ENCODE measurements at regions not wholly inside any gene's neighbourhood (a gene's known extent, or its start where the extent isn't known, plus 50 kb on each side); places are given as distances from the start of the nearest gene placed in this dataset.

- no peaks in the 10 kb centered on the region for H3K27me3 ChIP-seq
- H3K27ac ChIP-seq = no peak overlapping the region
- no peaks in the 10 kb centered on the region for H3K4me1 ChIP-seq
- TF ChIP-seq POLR2A (IDR thresholded peaks at IDR 0.05) = no peak
- no peak overlapping the region for H3K4me3 ChIP-seq
- DNase-seq = no peak
- no peaks in the 10 kb centered on the region for H3K9me3 ChIP-seq
- intact Hi-C loops (cut with DNase I) = no loop called here
- no peaks in the 10 kb centered on the region for H3K36me3 ChIP-seq
- WGBS, 2 donors = 87 to 91% methylated on average over 4 of the region's 4 CpGs
These were observed 370.0 kb downstream of the PSAT1 start for GRCh38 chr9:78666818-78667414.

GRCh38 chr9:78668148-78668832 lies 371.4 kb downstream of the PSAT1 start:
- TF ChIP-seq POLR2AphosphoS5 (IDR thresholded peaks at IDR 0.05) (no peak), CTCF (IDR thresholded peaks at IDR 0.05) (no peak), POLR2A (IDR thresholded peaks at IDR 0.05) (no peak), EP300 (IDR thresholded peaks at IDR 0.05) (no peak)
- DNase-seq = no peak
- Histone ChIP-seq H3K4me1 (no peaks in the 10 kb centered on the region), H3K36me3 (no peaks in the 10 kb centered on the region), H3K27ac (no peak overlapping the region), H3K9me3 (no peaks in the 10 kb centered on the region), H3K27me3 (no peaks in the 10 kb centered on the region), H3K4me3 (no peak overlapping the region)
- 52 to 75% methylated on average over 4 of the region's 4 CpGs for WGBS, 2 donors
- intact Hi-C loops (cut with DNase I) = no loop called here

GRCh38 chr9:78669591-78669990 lies 372.7 kb downstream of the PSAT1 start:
- Histone ChIP-seq H3K4me3 (no peak overlapping the region), H3K27me3 (no peaks in the 10 kb centered on the region), H3K27ac (no peak overlapping the region), H3K36me3 (no peaks in the 10 kb centered on the region), H3K9me3 (no peaks in the 10 kb centered on the region), H3K4me1 (no peaks in the 10 kb centered on the region)
- intact Hi-C loops (cut with DNase I) = no loop called here
- no peak for TF ChIP-seq POLR2A (IDR thresholded peaks at IDR 0.05)
- no peak for TF ChIP-seq EP300 (IDR thresholded peaks at IDR 0.05)
- TF ChIP-seq POLR2AphosphoS5 (IDR thresholded peaks at IDR 0.05) = no peak
- no peak for TF ChIP-seq CTCF (IDR thresholded peaks at IDR 0.05)
- DNase-seq = no peak
- 88 to 92% methylated on average over 7 of the region's 7 CpGs for WGBS, 2 donors

- intact Hi-C loops (cut with DNase I) = no loop called here
- H3K27ac ChIP-seq = no peak overlapping the region
- no peak for DNase-seq
- WGBS, 2 donors = 46 to 51% methylated on average over 3 of the region's 3 CpGs
- H3K4me3 ChIP-seq = no peak overlapping the region
- TF ChIP-seq CTCF (IDR thresholded peaks at IDR 0.05) = no peak
- TF ChIP-seq EP300 (IDR thresholded peaks at IDR 0.05) = no peak
- TF ChIP-seq POLR2A (IDR thresholded peaks at IDR 0.05) = no peak
- no peak for TF ChIP-seq POLR2AphosphoS5 (IDR thresholded peaks at IDR 0.05)
- H3K27me3 ChIP-seq = no peaks in the 10 kb centered on the region
- no peaks in the 10 kb centered on the region for H3K4me1 ChIP-seq
- H3K9me3 ChIP-seq = no peaks in the 10 kb centered on the region
- no peaks in the 10 kb centered on the region for H3K36me3 ChIP-seq
These were observed 374.9 kb downstream of the PSAT1 start for GRCh38 chr9:78671785-78672184.

GRCh38 chr9:78674874-78675273 lies 377.9 kb downstream of the PSAT1 start:
- no peaks in the 10 kb centered on the region for H3K36me3 ChIP-seq
- TF ChIP-seq CTCF (IDR thresholded peaks at IDR 0.05) (no peak), EP300 (IDR thresholded peaks at IDR 0.05) (no peak), POLR2A (IDR thresholded peaks at IDR 0.05) (no peak), POLR2AphosphoS5 (IDR thresholded peaks at IDR 0.05) (no peak)
- no peak overlapping the region for H3K27ac ChIP-seq

More at GRCh38 chr9:78674874-78675273, 377.9 kb downstream of the PSAT1 start:
- 90 to 91% methylated on average over 2 of the region's 2 CpGs for WGBS, 2 donors
- Histone ChIP-seq H3K4me3 (no peak overlapping the region), H3K9me3 (no peaks in the 10 kb centered on the region), H3K27me3 (no peaks in the 10 kb centered on the region), H3K4me1 (no peaks in the 10 kb centered on the region)
- intact Hi-C loops (cut with DNase I) = no loop called here
- no peak for DNase-seq
